ENCODE measurements at regions not wholly inside any gene's neighbourhood (a gene's known extent, or its start where the extent isn't known, plus 50 kb on each side); places are given as distances from the start of the nearest gene placed in this dataset.
"Not testable (repeated sequence)": the region's sequence is repeated elsewhere in the genome, so short reads cannot be mapped to it uniquely, and the experiment has no call there.

DNA sequence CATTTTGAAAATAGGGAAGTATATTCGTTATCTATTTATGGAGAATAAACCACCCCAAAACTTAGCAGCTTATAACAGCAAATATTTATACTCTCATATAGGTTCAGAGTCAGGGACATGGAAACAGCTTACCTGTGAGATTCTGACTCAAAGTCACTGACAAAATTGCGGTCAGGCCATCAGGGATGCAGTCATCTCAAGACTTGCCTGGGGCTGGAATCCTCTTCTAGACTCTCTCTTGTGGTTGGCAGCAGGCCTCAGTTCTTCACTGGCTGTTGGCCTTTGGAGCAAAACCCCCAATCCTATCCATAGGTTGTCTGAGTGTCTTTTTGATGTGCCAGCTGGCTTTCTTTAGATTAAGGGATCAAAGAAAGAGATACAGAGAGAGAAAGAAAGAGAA, 275.6 kb downstream of the SEC61B start:
- WGBS, 2 donors, result 92 to 96% methylated on average over 2 of the region's 2 CpGs
- no peak for ATAC-seq (ENCODE audit: insufficient read depth, low FRiP score)
- no peaks in the 10 kb centered on the region for H3K36me3 ChIP-seq (ENCODE audit: control insufficient read depth in 4 of 4, insufficient read depth in 4 of 4, low read length in 4 of 4)
- no peaks in the 10 kb centered on the region for H3K4me1 ChIP-seq (ENCODE audit: control insufficient read depth in 5 of 5, insufficient read depth in 5 of 5, low read length in 5 of 5)
- TF ChIP-seq, protein P1, sequence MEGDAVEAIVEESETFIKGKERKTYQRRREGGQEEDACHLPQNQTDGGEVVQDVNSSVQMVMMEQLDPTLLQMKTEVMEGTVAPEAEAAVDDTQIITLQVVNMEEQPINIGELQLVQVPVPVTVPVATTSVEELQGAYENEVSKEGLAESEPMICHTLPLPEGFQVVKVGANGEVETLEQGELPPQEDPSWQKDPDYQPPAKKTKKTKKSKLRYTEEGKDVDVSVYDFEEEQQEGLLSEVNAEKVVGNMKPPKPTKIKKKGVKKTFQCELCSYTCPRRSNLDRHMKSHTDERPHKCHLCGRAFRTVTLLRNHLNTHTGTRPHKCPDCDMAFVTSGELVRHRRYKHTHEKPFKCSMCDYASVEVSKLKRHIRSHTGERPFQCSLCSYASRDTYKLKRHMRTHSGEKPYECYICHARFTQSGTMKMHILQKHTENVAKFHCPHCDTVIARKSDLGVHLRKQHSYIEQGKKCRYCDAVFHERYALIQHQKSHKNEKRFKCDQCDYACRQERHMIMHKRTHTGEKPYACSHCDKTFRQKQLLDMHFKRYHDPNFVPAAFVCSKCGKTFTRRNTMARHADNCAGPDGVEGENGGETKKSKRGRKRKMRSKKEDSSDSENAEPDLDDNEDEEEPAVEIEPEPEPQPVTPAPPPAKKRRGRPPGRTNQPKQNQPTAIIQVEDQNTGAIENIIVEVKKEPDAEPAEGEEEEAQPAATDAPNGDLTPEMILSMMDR (IDR thresholded peaks at IDR 0.05; ENCODE audit: control extremely low read depth, extremely low read depth), result no peak
- H3K9ac ChIP-seq (ENCODE audit: insufficient read depth in 1 of 2, low read length in 2 of 2), result no peak overlapping the region
- no peak overlapping the region for H3K4me3 ChIP-seq
- peaks cover 0 to 4% (median 0%) of the 10 kb centered on the region in 4 donors for H3K9me3 ChIP-seq (ENCODE audit: control insufficient read depth in 4 of 4, insufficient read depth in 3 of 4, low read length in 3 of 4)
- DNase-seq, result no peak
- no peak overlapping the region for H3K27ac ChIP-seq (ENCODE audit: low read depth in 1 of 2, low read length in 1 of 2)
- H3K27me3 ChIP-seq (ENCODE audit: control insufficient read depth in 3 of 3, insufficient read depth in 3 of 3, low read length in 2 of 3), result peaks cover 0 to 5% (median 0%) of the 10 kb centered on the region in 3 donors

DNA sequence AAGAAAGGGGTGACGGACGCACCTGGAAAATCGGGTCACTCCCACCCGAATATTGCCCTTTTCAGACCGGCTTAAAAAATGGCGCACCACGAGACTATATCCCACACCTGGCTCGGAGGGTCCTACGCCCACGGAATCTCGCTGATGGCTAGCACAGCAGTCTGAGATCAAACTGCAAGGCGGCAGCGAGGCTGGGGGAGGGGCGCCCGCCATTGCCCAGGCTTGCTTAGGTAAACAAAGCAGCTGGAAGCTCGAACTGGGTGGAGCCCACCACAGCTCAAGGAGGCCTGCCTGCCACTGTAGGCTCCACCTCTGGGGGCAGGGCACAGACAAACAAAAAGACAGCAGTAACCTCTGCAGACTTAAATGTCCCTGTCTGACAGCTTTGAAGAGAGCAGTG, 276.9 kb downstream of the SEC61B start:
- H3K4me1 ChIP-seq (ENCODE audit: control insufficient read depth in 5 of 5, insufficient read depth in 5 of 5, low read length in 5 of 5); H3K4me3 ChIP-seq; ATAC-seq (ENCODE audit: insufficient read depth, low FRiP score); H3K27ac ChIP-seq (ENCODE audit: low read depth in 1 of 2, low read length in 1 of 2); H3K36me3 ChIP-seq (ENCODE audit: control insufficient read depth in 4 of 4, insufficient read depth in 4 of 4, low read length in 4 of 4); DNase-seq; H3K27me3 ChIP-seq (ENCODE audit: control insufficient read depth in 3 of 3, insufficient read depth in 3 of 3, low read length in 2 of 3); H3K9ac ChIP-seq (ENCODE audit: insufficient read depth in 1 of 2, low read length in 2 of 2); H3K9me3 ChIP-seq (ENCODE audit: control insufficient read depth in 4 of 4, insufficient read depth in 3 of 4, low read length in 3 of 4): not testable (repeated sequence)
- 59 to 72% methylated on average over 10 to 16 of the region's 16 CpGs for WGBS, 2 donors

DNA sequence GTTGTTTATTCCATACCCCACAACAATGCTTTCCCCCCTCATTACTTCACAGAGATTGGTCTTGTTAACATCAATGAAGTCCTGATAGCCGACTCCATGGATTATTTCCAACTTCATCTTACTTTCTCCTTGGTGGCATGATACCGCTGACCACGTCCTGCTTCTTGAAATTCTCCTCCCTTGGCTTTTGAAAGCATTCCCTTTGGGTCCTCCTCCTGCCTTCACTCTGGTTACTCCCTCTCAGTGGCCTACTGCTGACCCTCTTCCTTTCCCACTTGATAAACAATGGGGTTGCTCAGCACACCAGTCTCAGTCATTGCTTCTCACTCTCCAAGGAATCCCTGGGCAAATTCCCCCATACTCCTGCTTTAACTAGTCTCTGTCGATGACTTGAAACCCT, 283.9 kb downstream of the SEC61B start:
- DNase-seq, result no peak
- Histone ChIP-seq H3K27ac (ENCODE audit: low read depth in 1 of 2, low read length in 1 of 2) (no peak overlapping the region), H3K9me3 (ENCODE audit: control insufficient read depth in 4 of 4, insufficient read depth in 3 of 4, low read length in 3 of 4) (no peaks in the 10 kb centered on the region), H3K4me1 (ENCODE audit: control insufficient read depth in 5 of 5, insufficient read depth in 5 of 5, low read length in 5 of 5) (peaks cover 0 to 8% (median 0%) of the 10 kb centered on the region in 5 donors), H3K4me3 (no peak overlapping the region), H3K27me3 (ENCODE audit: control insufficient read depth in 3 of 3, insufficient read depth in 3 of 3, low read length in 2 of 3) (no peaks in the 10 kb centered on the region), H3K36me3 (ENCODE audit: control insufficient read depth in 4 of 4, insufficient read depth in 4 of 4, low read length in 4 of 4) (no peaks in the 10 kb centered on the region), H3K9ac (ENCODE audit: insufficient read depth in 1 of 2, low read length in 2 of 2) (no peak overlapping the region)
- no peak for ATAC-seq (ENCODE audit: insufficient read depth, low FRiP score)
- WGBS, 2 donors, result 89 to 92% methylated on average over 4 of the region's 4 CpGs
- TF ChIP-seq, protein P1 (IDR thresholded peaks at IDR 0.05; ENCODE audit: control extremely low read depth, extremely low read depth), result no peak

DNA sequence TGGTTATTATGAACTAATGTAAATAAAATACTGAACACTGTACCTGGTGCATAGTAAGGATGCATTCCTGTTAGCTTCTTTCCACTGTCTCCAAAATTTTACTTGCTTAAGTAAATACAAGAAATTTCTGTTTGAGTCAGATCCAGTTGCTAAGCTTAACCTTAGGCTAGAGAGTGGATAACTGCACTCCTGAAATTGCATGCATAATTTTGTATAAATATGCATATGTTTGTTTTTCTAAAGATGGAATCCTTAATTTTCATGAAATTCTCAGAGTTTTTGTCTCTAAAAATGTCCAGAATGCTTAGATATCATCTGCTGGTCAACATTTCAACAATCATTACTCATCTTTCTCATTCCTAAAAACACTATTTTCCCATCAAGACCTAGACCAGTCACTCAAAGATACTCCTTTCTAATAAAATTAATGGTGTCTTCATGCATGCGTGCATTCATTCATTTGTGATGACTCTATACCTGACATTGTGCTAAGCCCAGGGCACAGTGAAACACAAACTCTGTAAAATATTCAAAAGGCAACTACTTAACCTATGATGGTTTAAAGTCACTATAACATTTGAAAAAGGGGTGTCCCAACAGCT, 284.8 kb downstream of the SEC61B start:
- Histone ChIP-seq H3K27ac (ENCODE audit: low read depth in 1 of 2, low read length in 1 of 2) (no peak overlapping the region), H3K36me3 (ENCODE audit: control insufficient read depth in 4 of 4, insufficient read depth in 4 of 4, low read length in 4 of 4) (no peaks in the 10 kb centered on the region), H3K27me3 (ENCODE audit: control insufficient read depth in 3 of 3, insufficient read depth in 3 of 3, low read length in 2 of 3) (no peaks in the 10 kb centered on the region), H3K4me1 (ENCODE audit: control insufficient read depth in 5 of 5, insufficient read depth in 5 of 5, low read length in 5 of 5) (peaks cover 0 to 8% (median 0%) of the 10 kb centered on the region in 5 donors), H3K4me3 (no peak overlapping the region), H3K9me3 (ENCODE audit: control insufficient read depth in 4 of 4, insufficient read depth in 3 of 4, low read length in 3 of 4) (no peaks in the 10 kb centered on the region), H3K9ac (ENCODE audit: insufficient read depth in 1 of 2, low read length in 2 of 2) (no peak overlapping the region)
- no peak for DNase-seq
- no peak for ATAC-seq (ENCODE audit: insufficient read depth, low FRiP score)
- WGBS, 2 donors, result 94 to 100% methylated on average over 1 of the region's 1 CpG
- TF ChIP-seq, protein P1 (IDR thresholded peaks at IDR 0.05; ENCODE audit: control extremely low read depth, extremely low read depth), result no peak
